ENCODE measurements at regions not wholly inside any gene's neighbourhood (a gene's known extent, or its start where the extent isn't known, plus 50 kb on each side); places are given as distances from the start of the nearest gene placed in this dataset.

GRCh38 chr2:219830353-219830738, 202.9 kb downstream of the SLC4A3 start:
- TF ChIP-seq, protein P1, sequence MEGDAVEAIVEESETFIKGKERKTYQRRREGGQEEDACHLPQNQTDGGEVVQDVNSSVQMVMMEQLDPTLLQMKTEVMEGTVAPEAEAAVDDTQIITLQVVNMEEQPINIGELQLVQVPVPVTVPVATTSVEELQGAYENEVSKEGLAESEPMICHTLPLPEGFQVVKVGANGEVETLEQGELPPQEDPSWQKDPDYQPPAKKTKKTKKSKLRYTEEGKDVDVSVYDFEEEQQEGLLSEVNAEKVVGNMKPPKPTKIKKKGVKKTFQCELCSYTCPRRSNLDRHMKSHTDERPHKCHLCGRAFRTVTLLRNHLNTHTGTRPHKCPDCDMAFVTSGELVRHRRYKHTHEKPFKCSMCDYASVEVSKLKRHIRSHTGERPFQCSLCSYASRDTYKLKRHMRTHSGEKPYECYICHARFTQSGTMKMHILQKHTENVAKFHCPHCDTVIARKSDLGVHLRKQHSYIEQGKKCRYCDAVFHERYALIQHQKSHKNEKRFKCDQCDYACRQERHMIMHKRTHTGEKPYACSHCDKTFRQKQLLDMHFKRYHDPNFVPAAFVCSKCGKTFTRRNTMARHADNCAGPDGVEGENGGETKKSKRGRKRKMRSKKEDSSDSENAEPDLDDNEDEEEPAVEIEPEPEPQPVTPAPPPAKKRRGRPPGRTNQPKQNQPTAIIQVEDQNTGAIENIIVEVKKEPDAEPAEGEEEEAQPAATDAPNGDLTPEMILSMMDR (IDR thresholded peaks at IDR 0.05; ENCODE audit: borderline replicate concordance, insufficient read depth, low read depth, low read length): no peak
- no peak overlapping the region for H3K4me3 ChIP-seq (ENCODE audit: low read depth, low read length)

GRCh38 chr2:219831957-219832356, 204.5 kb downstream of the SLC4A3 start:
- TF ChIP-seq, protein P1 (IDR thresholded peaks at IDR 0.05; ENCODE audit: borderline replicate concordance, insufficient read depth, low read depth, low read length): no peak
- H3K4me3 ChIP-seq (ENCODE audit: low read depth, low read length): no peak overlapping the region

DNA sequence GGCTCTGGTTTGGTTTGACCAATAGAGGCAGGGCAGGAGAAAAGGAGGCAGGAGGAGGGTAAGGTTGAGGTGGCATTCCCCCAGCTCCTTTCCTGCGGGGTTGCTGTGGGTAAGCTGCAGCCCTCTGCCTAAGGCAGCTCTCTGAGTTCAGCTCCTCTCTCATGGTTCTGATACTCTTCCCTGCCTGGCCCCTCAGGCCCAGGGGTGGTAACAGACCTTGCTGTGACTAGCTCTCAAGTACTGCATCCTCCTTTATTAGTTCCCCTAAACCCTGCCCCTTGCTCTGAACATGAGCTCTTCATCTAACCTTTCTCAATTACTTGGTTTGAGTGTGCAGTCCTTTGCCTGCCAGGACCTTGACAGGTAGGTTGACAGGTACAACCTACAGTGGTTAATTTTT, 205.5 kb downstream of the SLC4A3 start:
- TF ChIP-seq, protein P1 (IDR thresholded peaks at IDR 0.05; ENCODE audit: borderline replicate concordance, insufficient read depth, low read depth, low read length): no peak
- no peak overlapping the region for H3K4me3 ChIP-seq (ENCODE audit: low read depth, low read length)

GRCh38 chr2:219835493-219835892, 208.1 kb downstream of the SLC4A3 start:
- H3K4me3 ChIP-seq (ENCODE audit: low read depth, low read length): no peak overlapping the region
- TF ChIP-seq, protein P1 (IDR thresholded peaks at IDR 0.05; ENCODE audit: borderline replicate concordance, insufficient read depth, low read depth, low read length): no peak

DNA sequence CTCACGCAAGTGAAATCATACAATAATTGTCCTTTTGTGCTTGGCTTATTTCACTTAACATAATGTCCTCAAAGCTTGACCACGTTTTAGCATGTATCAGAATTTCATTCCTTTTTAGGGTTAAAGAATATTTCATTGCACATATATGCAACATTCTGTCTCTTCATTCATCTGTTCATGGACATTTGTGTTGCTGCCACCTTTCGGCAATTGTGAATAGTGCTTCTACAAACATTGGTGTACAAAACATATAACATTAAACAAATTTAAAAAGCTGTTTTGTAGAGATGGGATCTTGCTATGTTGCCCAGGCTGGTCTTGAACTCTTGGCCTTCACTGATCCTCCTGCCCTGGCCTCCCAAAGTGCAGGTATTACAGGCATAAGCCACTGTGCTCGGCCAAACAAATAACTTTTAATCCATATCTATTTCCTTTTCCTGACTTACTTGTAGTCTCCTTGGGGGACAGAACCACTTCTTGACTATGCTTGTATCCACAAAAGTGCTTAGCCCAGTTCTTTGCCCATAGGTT, 209.3 kb downstream of the SLC4A3 start:
- no peak overlapping the region for H3K4me3 ChIP-seq (ENCODE audit: low read depth, low read length)
- TF ChIP-seq, protein P1 (IDR thresholded peaks at IDR 0.05; ENCODE audit: borderline replicate concordance, insufficient read depth, low read depth, low read length): no peak

DNA sequence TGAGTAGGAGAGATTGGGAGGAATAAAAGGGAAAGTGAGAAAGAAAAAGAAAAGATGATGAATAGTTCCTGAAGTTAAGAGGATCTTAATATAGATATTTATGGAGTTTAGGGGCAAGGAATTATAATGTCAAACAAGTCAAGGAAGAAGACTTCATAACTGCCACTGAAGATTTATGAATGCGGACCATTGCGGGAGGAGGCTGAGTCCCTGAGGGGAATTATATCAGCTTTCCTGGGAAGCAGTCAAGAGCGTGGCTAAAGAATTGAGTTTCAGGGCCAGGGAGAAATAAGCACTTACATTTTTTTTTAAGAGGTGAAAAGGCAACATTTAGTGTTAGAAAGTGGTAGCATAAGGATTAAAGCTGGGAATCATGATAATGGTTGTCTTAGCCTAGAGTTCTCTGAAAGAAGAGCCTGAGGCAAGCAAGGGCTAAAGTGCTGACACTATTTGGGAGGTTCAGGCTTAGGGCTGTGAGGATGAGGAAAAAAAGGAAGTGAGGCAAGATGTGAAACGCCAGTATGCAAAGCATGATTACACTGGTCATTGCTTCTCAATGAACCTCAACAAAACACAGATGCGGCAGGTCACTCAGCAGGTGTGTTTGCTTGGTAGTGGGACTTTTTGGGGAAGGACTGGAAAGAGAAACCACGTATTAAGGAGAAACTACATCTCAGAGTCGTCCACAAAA, 217.1 kb downstream of the SLC4A3 start:
- TF ChIP-seq, protein P1 (IDR thresholded peaks at IDR 0.05; ENCODE audit: borderline replicate concordance, insufficient read depth, low read depth, low read length): no peak
- no peak overlapping the region for H3K4me3 ChIP-seq (ENCODE audit: low read depth, low read length)

DNA sequence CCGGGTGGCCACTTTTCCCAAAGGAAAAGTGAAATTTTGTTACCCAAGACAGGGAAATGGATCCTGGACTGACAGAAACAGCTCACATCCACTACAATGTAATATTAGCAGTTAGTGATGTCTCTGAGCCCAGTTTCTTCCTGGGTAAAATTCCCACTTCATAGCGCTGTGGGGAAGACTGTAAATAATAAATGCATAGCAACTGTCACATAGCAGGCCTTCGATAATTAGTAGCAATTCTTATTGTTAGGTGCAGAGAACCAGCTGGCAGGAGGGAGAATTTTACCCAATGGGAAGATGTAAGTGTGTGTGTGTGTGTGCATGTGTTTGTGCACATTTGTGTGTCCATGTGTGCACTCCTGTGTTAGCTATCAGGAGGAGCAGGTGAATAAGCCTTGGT, 221.5 kb downstream of the SLC4A3 start:
- H3K4me3 ChIP-seq (ENCODE audit: low read depth, low read length): no peak overlapping the region
- TF ChIP-seq, protein P1 (IDR thresholded peaks at IDR 0.05; ENCODE audit: borderline replicate concordance, insufficient read depth, low read depth, low read length): no peak

Measured in GM12875 (cell line).